ENCODE measurements at regions not wholly inside any gene's neighbourhood (a gene's known extent, or its start where the extent isn't known, plus 50 kb on each side); places are given as distances from the start of the nearest gene placed in this dataset.

DNA sequence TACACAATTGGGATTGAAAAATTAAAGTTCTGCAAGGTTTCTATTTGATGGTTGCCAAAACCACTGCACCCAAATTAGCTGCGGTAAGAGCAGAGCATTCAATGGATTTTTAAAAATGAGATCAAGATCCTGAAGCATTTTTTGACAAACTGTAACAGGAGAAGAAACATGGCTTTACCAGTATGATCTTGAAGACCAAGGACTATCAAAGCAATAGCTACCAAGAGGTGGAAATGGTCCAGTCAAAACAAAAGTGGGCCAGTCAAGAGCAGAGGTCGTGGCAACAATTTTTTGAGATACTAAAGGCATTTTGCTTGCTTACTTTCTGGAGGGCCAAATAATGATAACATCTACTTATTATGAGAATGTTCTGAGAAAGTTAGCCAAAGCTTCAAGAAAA is 186.8 kb downstream of the RDH14 start:
- peak; percentile 55 for DNase-seq

DNA sequence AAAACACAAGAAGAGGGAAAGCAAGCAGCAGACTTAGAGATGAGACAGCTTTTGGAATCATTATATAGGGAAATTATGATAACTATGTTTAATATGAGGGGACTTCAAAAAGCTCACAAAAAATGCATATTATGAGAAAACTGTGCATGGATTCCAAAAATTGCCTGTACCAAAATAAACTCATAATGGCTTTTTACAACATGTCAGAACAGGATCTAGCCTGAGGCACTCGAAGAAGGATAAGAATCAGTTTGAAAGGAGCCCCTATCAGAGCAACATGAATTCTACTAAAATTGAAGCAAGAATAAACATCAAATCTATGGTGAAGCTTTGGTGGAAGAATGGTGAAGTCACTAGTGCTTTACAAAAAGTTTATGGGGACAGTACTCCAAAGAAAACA is 187.4 kb downstream of the RDH14 start:
- DNase-seq, result no peak

DNA sequence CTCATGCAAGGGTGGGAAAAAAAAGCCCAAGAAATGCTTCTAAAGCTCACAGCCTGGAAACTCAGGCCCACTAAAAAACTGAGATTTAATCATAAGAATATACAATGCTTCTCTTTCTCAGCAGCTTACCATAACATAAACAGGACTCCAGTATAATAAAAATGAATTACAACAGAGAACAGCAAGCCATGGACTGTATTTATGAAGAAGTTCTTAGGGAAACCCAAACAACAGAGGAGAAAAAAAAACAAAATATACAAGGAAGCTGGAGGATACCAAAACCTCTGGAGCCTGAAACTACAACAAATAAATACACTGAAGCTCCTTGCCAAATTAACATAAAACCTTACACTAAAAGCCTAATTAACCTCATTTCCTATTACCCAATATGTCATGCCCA is 187.8 kb downstream of the RDH14 start:
- DNase-seq, result no peak

DNA sequence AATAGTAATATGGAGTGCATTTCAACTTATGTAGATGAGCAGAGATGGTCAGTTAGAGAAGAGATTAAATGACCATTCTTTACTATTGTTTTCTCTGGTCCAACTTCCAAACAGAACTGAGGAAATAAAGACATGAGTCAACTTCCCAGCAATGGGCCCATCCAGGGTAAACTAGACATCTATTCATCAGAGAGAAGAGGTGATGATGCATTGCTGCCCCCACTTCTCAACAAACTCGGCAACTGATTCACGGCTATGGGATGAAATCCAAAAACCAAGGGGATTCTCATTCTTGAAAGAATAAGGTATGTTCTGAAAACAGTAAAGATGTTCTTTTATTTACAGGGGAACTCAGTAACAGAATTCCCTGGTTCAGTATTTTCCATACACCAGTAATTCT is 190.7 kb downstream of the RDH14 start:
- DNase-seq, result peak; percentile 39

DNA sequence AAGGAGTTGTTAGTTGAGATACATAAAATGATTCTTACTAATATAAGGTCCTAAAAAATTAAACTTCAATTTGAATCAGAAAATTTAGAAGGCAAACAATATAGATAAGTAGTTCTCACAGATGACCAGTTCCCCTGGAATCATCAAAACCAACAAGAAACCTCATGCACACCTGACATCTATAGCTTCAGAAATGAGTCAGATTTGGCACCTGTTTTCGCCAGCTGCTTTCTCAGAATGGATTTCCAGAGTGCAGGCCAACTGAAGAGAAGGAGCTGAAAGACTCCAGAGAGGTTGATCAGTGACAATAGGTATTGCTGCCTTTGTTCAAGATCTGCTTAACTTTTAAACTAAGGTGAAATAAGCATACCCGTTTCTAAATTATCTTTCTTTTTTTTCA is 192.4 kb downstream of the RDH14 start:
- DNase-seq, result no peak

DNA sequence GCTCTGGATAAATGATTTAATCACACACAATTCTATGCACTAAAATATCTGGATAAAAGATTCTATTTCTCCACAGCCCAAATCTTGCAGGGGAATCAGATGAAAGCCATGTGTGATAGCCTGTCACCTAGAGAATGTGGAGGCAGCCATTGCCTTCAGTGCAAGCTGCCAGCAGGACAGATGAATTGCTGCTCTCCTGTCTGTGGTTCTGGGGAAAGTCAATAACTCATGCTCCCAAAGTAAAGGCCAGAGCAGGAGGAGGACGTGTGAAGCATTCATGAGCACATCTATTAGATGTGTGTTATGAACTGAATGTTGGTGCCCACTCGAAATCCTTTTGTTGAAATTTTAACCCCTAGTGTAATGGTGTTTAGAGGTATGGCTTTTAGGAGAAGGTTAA is 195.1 kb downstream of the RDH14 start:
- DNase-seq, result no peak

DNA sequence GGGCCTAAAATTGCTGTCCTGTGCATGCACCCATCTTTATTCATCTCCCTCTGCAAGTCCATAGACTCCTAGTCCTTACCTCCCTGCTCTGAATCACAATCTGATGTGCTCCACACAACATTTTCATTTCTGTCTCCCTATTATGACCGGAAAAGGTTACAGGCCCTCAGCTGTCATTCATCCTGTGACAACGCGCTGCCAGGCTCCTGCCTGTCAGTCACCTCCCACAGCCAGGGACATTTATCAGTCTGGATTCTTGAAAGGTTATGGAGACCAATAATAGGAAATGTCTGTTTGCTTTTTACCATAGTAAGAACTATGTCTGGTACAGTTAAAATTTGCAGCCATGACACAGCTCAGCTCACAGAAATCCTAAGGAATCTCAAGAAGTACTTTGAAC is 197.1 kb downstream of the RDH14 start:
- no peak for DNase-seq

DNA sequence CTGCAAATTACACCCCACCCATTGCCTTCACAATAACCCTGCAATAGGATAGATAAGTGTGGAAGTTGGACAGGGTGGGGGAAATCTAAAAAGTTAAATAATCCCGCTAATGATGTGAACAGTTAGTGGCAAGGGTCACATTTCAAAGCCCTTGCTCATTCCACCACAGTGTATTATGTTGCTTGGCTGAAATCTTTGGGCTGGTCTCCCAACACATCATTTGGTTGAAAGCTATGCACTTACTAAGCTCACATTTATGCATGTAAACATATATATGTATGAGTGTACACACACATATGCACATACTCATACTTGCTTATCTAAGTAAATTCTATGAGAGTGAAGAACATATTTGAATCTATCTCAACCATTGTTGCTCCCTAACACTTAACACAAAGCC is 197.8 kb downstream of the RDH14 start:
- DNase-seq, result peak; percentile 93

DNA sequence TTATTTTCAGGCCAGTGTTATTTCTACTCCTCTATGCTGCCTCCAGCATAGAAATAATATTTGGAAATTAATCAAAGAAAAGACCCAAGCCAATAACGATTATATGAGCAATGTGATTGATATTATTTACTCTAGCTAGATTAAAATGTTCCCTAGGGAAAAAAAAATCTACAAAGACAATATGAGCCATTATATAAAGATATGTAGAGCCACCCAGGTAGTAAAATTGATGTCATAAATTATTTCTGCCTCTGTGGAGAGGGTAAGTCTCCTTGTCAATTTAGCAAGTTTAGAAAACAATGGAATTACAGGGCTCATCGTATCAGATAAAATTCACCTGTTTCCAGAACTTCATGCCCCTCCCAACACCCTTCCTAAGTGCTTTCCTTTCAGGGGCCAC is 202.9 kb downstream of the RDH14 start:
- no peak for DNase-seq

DNA sequence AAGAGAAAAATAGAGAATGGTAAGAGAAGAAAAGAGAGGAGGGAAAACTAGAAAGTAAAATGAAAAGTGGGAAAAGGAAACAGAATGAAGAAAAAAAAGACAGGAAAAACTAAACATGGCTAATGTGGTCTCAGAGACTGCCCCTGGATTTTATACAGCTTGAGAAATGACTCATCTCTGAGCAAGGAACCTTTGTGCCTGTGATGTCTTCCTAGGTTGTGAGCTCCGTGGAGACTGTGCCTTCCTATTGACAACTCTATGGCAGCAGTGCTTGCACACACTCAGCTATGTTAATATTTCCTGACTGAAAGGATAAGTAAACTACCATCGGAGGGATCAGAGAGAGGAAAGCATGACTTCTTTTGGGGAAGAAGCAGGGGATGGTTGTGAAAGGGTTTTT is 203.8 kb downstream of the RDH14 start:
- DNase-seq, result peak; percentile 58

DNA sequence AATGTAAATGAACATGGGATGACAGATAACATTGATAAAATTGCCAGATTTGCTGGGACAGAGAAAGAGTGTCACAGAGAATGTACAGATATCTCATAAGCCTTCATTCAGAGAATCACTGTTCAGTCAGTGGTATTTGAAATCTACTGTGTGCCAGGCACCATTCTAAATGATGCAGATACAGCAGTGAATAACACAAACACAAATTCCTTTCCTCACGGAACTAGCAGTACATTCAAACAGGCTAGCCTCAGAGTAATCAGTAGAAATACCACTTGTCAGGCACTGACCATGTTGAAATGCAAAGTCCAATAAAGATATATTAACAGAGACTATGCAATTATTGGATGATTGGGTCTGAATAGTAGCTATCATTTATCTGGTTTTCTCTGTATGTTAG is 211.0 kb downstream of the RDH14 start:
- no peak for DNase-seq

DNA sequence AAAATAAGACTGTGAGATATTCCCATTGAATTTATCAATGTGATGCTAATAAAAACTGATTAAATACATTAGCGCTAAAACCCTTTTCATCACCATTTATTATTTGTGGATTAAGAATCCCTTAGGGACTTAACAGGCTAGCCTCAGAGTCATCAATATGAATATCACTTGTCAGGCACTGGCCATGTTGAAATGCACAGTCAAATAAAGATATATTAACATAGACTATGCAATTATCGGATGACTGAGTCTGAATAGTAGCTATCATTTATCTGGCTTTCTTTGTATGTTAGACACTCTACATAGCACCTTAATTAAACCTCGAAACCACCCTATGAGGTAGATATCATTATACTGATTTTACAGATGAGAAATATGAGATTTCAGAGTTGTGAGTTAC is 213.6 kb downstream of the RDH14 start:
- no peak for DNase-seq

DNA sequence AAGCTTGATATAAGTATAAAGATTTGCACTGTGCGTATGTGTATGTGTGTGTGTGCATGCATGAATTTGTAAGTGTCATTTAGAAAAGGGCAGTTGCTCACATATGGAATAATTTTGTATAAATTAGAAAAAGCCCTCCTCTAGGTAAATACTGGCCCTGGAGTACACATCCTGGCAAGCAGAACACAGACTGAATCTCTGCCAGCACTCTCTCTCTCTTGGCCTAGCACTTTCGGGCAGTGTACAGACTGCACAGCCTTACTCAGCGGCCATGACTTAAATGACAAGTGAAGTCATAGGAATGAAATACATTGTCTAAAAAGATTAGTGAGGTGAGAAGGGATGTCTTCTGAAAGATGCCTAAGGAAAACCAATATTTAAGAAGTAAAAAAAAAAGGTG is 214.1 kb downstream of the RDH14 start:
- DNase-seq, result no peak

DNA sequence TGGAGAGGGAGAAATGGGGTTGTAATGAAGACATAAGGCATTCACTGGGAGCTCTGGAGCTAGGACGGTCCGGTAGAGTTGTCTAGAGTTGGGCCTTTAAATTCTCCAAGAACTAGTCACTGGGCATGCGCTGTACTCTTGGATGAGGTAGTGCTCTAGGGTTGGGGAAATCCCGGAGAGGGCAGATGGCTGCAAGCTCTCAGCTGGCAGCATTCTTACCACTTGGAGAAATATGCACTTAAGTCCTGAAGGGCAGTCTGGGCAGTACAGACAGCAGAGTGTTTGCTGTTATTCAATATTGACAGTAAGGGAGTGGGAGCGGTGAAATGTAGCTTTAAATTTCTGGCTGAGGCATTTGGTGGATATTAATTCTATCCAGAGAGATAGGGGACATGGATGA is 214.6 kb downstream of the RDH14 start:
- DNase-seq, result peak; percentile 53

DNA sequence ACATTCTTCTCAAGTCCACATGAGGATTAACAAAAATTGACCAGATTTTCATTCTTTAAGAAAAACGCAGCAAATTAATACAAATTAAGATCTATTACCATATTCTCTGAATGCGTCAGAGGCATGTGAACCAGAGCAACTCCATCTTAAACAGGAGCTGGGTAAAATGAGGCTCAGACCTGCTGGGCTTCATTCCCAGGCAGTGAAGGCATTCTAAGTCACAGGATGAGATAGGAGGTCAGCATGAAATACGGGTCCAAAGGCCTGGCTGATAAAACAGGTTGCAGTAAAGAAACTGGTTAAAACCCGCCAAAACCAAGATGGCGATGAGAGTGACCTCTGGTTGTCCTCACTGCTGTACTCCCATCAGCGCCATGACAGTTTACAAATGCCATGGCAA is 217.6 kb downstream of the RDH14 start:
- no peak for DNase-seq

DNA sequence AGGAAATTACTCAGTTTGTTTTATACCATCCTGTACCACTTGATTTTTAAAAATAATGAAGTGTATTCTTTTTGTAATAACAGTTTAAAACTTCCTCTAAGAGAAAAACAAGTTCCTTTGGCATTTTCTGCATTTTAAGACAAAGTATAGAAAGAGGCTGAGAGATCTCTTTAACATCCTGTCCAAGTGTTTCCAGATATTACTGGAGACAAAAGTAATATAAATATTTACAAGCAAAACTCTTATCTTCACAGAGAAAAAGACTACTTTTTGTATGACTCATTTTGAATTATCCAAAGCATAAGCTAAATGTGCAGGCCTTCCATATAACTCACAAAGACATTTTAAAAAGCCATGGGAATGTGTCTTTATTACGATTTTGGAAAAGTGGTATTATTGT is 221.1 kb downstream of the RDH14 start:
- peak; percentile 48 for DNase-seq

DNA sequence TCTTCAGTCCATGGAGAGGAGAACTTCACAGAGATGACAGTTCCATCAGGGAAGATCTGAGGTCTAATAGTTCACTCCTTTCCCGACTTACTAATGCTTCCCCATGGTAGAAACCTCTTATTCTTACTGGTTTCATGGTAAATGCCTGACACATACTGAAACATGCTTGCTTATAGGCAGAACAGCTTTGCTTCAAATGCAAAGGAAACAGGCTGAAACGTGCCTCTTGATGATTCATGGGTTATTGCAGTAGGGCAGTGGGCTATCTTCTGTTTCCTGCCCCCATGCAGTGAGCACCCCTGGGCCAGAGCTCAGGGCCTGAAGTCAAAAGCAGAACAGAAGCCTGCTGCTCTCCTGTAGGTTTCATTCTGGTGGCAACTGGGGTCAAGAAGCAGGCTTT is 223.5 kb downstream of the RDH14 start:
- DNase-seq, result peak; percentile 24

DNA sequence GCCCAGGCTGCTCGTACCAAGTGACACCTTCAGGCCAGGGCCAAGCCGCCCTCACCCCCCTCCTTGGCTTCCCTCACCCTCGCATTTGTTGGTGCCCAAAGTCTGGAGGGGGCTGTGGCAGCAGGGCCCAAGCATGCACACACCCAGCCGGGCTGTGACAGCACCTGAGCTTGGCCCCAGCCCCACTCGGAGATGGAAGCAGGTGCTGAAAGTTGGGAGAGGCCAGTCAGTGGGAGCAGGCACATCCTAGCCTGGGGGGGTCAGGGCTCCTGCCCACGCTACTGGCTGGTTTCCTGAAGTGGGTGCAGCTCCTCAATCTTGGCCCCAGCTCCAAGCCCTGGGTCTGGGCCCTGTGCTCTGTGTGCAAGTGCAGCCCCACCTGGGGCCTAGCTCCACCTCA is 228.0 kb downstream of the RDH14 start:
- DNase-seq, result no peak

DNA sequence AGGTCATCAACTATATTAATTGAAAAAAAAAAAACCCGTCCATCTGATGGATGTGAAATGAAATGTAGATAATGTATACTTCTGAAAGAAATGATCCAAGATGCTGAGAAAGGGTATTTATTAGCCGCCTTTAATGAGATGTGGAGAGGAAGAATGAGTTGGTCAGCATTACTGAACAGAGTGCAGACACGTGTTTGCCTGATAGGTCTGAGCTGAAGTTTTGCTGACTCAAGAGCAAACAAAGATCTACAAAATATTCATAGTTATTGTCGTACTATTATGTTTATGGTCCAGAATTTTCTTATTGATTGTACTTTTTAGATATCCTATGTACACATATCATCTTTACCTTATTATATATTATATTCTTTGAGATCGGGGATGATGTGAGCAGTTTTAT is 235.3 kb downstream of the RDH14 start:
- no peak for DNase-seq

DNA sequence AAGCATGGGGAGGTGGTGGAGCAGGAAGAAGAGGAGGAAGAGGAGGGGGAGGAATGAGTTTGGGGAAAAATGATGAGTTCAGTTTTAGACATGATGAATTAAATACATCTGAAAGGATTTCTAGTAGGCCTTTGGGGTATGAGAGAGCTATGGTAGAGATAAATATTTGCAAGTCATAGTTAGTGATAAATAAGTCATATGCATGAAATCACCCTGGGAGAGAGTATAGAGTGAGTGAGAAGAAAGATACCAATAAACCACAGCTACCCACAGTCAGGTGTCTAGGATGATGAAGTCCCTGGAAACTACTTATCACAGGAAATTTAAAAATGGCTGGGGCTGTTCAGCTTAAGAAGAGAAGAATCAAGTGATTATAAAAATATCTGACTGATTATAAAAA is 240.5 kb downstream of the RDH14 start:
- no peak for DNase-seq

DNA sequence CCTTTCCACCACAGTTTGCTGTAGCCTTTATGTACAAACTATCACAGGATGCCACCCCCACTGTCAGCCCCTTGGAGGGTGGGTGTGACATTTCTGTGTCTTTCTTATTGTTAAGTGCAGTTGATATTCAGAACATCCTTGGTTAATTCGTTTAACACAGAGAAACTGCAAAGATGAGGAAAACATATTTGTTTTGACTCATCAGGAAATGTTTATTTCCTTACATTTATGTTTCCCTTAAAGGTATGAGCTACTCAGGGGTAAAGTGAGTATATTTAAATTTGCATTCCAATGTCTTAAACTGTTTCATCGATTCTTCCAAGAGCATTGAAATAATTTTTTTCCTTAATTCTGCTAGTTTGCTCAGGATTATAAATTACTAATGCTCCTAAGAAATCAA is 243.4 kb downstream of the RDH14 start:
- DNase-seq, result no peak

DNA sequence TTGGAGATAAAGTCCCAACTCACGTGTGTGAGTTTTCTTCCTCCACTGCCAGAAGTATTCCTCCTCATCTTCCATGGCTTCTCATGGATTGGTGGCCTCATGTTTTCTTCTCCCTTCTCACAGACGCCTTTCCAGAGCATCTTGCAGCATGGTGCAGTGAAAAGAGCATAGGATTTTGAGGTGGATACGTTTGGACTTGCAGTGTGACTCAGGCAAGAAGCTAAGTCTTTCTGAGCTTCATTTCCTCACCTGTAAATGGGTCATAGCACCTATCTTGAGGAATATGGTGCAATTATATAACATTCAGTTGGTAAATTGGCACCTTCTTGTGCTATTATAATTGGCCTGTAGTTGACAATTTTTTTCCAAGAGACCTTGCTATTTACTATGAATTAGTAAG is 247.6 kb downstream of the RDH14 start:
- no peak for DNase-seq

DNA sequence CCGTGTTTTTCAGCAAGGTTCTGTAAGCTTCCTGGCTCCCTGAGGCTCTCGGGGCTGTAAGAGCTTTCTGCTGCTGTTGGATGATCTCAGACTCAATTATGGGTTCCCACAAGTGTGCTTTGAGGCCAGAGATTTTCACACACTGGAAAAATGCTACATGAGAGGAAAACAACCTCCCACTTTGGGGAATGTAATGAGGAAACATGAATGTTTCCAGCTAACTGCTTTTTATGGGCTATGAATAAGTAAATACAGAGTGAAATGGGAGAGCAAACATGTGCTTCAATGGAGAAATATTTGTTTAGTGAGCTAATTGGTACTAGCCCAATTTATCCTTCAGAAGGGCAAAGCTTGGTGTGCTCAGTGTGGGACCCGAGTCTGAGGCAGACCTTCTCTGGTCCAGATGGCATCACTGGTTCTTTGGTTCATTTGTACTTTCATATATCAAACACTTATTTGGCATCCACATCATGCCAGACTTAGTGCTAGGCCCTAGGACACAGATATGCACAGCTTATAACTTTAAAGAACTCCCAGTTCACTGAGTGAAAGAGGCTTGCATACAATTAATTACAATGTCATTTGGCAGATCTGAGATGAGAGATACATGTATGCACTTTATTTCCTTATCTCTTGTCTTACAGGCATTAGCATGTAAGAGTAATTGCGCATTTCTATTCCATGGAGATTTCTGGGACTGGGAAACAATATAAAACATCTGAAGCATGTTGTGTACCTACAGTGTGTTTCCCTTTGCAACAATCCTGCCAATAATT is 248.8 kb downstream of the RDH14 start:
- peak; percentile 42 for DNase-seq

DNA sequence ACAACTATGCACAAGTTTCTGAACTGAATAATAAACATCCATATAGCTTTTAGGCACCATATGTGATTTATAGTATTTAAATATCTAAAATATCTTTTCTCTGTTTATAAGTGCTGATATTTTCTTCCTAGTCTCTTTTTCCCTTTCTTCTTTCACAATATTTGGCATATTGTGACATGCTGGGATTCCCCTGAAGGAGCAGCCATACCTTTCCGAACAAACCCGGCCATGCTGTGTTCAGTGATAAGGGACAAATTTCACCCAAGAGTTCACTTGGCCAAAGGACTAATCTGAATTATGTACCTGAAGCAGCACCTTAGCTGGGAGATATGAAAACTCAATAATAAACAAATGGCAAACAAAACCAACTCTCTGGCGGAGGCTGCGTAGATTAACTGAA is 250.8 kb downstream of the RDH14 start:
- no peak for DNase-seq

DNA sequence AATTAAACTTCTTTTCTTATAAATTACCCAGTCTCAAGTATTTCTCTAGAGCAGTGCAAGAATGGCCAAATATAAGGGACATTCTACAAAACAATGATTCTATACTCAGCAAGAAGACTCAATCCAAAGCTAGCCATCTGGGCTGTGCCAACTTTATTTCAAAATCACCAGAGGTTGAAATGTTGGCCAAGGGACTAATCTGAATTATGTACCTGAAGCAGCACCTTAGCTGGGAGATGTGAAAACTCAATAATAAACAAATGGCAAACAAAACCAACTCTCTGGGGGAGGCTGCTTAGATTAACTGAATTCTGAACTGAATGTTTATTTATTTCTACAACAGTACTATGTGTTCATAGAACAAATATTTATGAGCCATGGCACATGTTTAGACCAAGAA is 251.3 kb downstream of the RDH14 start:
- DNase-seq, result no peak
